Erythroblast (primary cell): ENCODE measurements at regions not wholly inside any gene's neighbourhood (a gene's known extent, or its start where the extent isn't known, plus 50 kb on each side); places are given as distances from the start of the nearest gene placed in this dataset.

ENCODE experiments used
- GATA1 ChIP-seq: IDR thresholded peaks from 2 replicates; pipeline ENCODE4 v1.6.1; 2011; ENCODE audit warnings: low read depth, mild to moderate bottlenecking, control low read depth, low read length, moderate library complexity
- POLR2A ChIP-seq: IDR thresholded peaks from 2 replicates; pipeline ENCODE4 v1.6.1; 2011; ENCODE audit warnings: mild to moderate bottlenecking, low read length

GRCh38 chr15:96109820-96110219, 220.7 kb upstream of the NR2F2 start:
- TF ChIP-seq POLR2A (no peak), GATA1 (no peak)
